ENCODE measurements at regions not wholly inside any gene's neighbourhood (a gene's known extent, or its start where the extent isn't known, plus 50 kb on each side); places are given as distances from the start of the nearest gene placed in this dataset.

- Histone ChIP-seq H3K27ac (ENCODE audit: low read depth, low read length) (no peak overlapping the region), H3K36me3 (ENCODE audit: insufficient read depth, low read length) (peaks cover 16% of the 10 kb centered on the region), H3K4me2 (ENCODE audit: low read length) (no peak overlapping the region), H3K4me3 (ENCODE audit: insufficient read depth, low read depth, low read length) (no peak overlapping the region), H2AFZ (ENCODE audit: low read depth, low read length) (no peak overlapping the region), H3K27me3 (ENCODE audit: insufficient read depth, low read length) (no peaks in the 10 kb centered on the region), H3K9ac (ENCODE audit: low read length) (no peak overlapping the region), H3K4me1 (ENCODE audit: insufficient read depth, low read length) (peaks cover 13% of the 10 kb centered on the region), H3K79me2 (ENCODE audit: insufficient read depth, low read length) (peaks cover 24% of the 10 kb centered on the region), H3K9me3 (ENCODE audit: insufficient read depth, low read depth, low read length) (no peaks in the 10 kb centered on the region), H4K20me1 (ENCODE audit: insufficient read depth, low read length) (no peaks in the 10 kb centered on the region)
- TF ChIP-seq EZH2 (IDR thresholded peaks at IDR 0.05; ENCODE audit: insufficient read depth, low read length) (no peak), CTCF (IDR thresholded peaks at IDR 0.05; ENCODE audit: insufficient read depth, low read depth, low read length) (no peak)
- Mint-ChIP-seq H3K27me3 (ENCODE audit: low read depth, unreplicated experiment) (no peaks in the 10 kb centered on the region), H3K27ac (ENCODE audit: unreplicated experiment) (no peak overlapping the region), H3K9me3 (ENCODE audit: unreplicated experiment) (no peaks in the 10 kb centered on the region), H3K4me1 (ENCODE audit: low read depth, unreplicated experiment) (peaks cover 15% of the 10 kb centered on the region), H3K36me3 (ENCODE audit: low read depth, unreplicated experiment) (peaks cover 10% of the 10 kb centered on the region), H3K4me3 (ENCODE audit: unreplicated experiment) (no peak overlapping the region)
- FAIRE-seq (no peak), DNase-seq (ENCODE audit: low read depth) (no peak)
Measured at GRCh38 chr3:141436180-141436579, 50.6 kb upstream of the RASA2 start.

Measured in astrocyte (in vitro differentiated cells and primary cell).